Fibroblast of mammary gland (primary cell): ENCODE measurements at regions not wholly inside any gene's neighbourhood (a gene's known extent, or its start where the extent isn't known, plus 50 kb on each side); places are given as distances from the start of the nearest gene placed in this dataset.

Source experiments
- DNase-seq: peaks from one replicate; pipeline ENCODE4 v3.0.0-alpha.2; 2010; ENCODE audit warnings: low read depth
- H3K4me3 ChIP-seq: 2 replicates; pipeline ENCODE4 v1.5.1; 2011; ENCODE audit warnings: low read depth, mild to moderate bottlenecking, low read length, moderate library complexity; ENCODE audit not compliant: control insufficient read depth
- CTCF ChIP-seq: conservative IDR thresholded peaks from 2 replicates; pipeline ENCODE4 v1.5.1; 2011; ENCODE audit warnings: low read depth, low read length, inconsistent platforms; ENCODE audit not compliant: control insufficient read depth, insufficient read depth

GRCh38 chr4:3860061-3860912, 94.1 kb downstream of the ADRA2C start:
- DNase-seq: no peak

GRCh38 chr4:3860913-3861636, 94.9 kb downstream of the ADRA2C start:
- TF ChIP-seq CTCF: no peak
- no peak for DNase-seq
- H3K4me3 ChIP-seq: no peak overlapping the region

More at GRCh38 chr4:3860061-3860912, 94.1 kb downstream of the ADRA2C start:
- no peak for TF ChIP-seq CTCF
- no peak overlapping the region for H3K4me3 ChIP-seq

- no peak for TF ChIP-seq CTCF
- no peak for DNase-seq
- no peak overlapping the region for H3K4me3 ChIP-seq
These were observed 95.8 kb downstream of the ADRA2C start for GRCh38 chr4:3861720-3862639.

GRCh38 chr4:3862640-3863420, 96.6 kb downstream of the ADRA2C start:
- TF ChIP-seq CTCF: no peak
- H3K4me3 ChIP-seq: no peak overlapping the region
- no peak for DNase-seq

- H3K4me3 ChIP-seq: no peak overlapping the region
- TF ChIP-seq CTCF: no peak
- no peak for DNase-seq
These were observed 97.9 kb downstream of the ADRA2C start for GRCh38 chr4:3863841-3864741.
